Erythroblast (primary cell): ENCODE measurements at regions not wholly inside any gene's neighbourhood (a gene's known extent, or its start where the extent isn't known, plus 50 kb on each side); places are given as distances from the start of the nearest gene placed in this dataset.

Experiments
- DNase-seq, 2 experiments: peaks; one replicate each; lab custom pipeline; 2025; lab: John Stamatoyannopoulos, UW
- GATA1 ChIP-seq: IDR thresholded peaks from 2 replicates; pipeline ENCODE4 v1.6.1; 2011; ENCODE audit warnings: low read depth, mild to moderate bottlenecking, control low read depth, low read length, moderate library complexity
- POLR2A ChIP-seq: IDR thresholded peaks from 2 replicates; pipeline ENCODE4 v1.6.1; 2011; ENCODE audit warnings: mild to moderate bottlenecking, low read length

DNA sequence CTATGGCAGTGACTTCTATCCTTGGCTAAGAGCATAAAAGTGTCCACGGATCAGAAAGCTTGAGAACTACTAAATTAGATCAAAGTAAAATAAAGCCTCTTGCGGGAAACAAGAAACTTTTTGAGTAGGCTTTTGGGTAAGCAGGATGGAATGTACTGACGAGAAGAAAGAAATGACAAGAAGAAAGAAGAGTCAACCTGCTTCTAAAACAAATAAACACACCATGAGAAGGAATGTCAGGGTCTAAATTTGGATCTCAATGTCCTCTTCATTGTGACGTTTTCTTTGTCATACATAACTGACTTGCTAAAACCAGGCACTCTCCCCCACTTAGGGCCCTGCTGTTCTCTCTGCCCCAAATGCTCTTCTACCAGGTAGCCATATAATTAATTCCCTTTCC, 290.1 kb upstream of the PTGER4 start:
- DNase-seq: no peak
- TF ChIP-seq GATA1: no peak
- TF ChIP-seq POLR2A: no peak

DNA sequence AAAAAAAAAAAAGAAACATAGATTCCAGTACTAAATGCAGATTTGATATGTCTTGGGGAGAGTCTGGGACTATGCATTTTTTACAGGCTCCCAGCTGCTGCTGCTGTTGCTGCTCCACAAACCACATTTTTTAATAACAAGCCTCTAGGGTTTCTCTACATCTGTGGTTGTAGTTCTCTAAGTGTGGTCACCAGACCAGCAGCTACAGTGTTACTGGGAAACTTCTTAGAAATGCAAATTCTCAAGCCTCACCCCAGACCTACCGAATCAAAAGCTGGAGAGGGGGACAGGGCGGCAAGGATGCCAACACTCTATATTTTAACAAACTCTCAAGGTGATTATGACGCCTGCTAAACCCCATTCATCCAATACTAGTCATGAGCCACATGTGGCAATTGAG, 293.4 kb upstream of the PTGER4 start:
- TF ChIP-seq POLR2A (no peak), GATA1 (no peak)
- DNase-seq: no peak

DNA sequence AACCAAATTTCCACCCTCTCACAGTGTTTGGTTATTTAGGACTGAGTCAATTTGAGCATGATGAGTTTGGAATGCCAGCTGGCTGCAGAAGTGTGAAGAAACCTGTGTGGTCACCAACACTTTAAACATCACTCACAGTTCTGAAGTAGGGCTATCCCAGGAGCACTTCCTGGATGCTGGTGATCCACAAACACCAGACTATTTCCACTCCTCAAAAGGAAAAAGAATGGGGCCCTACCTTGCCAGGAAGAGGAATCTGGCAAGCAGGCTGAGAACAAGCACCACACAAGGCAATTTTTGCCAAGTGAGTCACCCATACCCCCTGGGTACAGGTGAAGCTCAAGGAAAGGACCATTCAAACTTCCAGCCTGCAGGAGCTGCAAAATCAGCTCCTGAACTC, 294.2 kb upstream of the PTGER4 start:
- TF ChIP-seq POLR2A: no peak
- no peak for TF ChIP-seq GATA1
- no peak for DNase-seq

DNA sequence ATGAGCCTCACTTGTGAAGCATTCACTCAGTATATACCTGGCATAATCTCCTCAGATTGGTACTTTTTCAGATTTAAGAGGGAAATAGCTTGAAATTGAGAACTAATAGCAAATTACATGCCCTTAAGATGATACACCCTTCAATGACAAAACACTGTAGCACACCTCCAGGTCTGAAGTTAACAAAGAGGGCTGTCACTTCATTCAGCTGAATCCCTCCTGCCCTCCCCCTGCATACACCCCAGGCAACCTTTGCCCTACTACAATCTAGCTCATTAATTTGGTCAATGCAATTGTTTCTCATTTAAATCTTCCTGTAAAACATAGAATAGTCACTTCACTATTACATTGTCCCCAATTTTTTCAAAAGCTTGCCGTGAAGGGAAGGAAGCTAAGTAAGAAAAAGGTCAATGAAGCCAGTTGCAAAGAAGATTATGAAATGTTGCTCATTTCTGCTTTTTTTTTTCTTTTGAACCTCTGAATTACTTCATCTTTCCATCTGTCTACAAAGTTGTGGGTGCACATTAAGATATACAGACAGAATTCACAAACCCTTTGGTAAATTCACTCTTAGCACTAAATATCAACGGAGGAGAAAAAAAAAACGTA, 294.8 kb upstream of the PTGER4 start:
- DNase-seq: no peak
- TF ChIP-seq GATA1 (no peak), POLR2A (no peak)

DNA sequence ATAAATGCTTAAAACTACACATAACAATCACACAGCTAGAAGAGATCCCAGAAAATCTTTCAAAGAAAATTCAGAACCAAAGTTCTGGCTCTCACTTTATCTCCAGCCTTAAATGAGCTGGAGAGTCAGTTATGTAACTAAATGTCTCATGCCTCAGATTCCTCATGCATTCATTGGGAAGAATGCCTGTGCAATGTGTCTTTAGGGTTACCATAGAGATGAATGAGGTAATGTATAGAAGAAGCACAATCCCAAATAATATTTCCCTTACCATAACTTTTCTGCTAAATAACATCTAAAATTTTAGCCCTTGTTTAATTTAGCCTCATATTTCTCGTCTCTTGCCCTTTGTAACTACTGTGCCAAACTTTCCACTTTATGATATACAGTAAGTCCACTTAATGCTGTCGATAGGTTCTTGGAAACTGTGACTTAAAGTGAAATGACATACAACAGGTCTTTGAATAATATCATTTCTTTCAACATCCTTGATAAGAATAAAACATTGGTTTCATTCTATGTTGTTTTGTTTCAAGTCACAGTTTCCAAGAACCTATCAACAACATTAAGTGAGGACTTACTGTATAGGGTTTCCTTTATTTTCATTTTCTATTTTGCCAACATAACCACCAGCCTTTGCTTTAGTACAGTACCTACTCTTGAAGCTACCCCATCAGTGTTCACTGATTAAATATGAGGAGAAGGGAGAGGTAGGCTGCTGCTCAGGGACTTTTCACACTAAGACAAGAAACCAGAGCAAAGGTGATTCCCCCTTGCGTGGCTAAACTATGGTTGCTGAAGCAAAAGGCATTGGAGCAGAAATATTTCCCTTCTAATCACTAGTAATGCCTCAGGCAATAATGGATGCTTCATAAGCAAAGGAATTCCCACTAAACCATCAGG, 295.7 kb upstream of the PTGER4 start:
- DNase-seq: no peak
- TF ChIP-seq GATA1 (no peak), POLR2A (no peak)

DNA sequence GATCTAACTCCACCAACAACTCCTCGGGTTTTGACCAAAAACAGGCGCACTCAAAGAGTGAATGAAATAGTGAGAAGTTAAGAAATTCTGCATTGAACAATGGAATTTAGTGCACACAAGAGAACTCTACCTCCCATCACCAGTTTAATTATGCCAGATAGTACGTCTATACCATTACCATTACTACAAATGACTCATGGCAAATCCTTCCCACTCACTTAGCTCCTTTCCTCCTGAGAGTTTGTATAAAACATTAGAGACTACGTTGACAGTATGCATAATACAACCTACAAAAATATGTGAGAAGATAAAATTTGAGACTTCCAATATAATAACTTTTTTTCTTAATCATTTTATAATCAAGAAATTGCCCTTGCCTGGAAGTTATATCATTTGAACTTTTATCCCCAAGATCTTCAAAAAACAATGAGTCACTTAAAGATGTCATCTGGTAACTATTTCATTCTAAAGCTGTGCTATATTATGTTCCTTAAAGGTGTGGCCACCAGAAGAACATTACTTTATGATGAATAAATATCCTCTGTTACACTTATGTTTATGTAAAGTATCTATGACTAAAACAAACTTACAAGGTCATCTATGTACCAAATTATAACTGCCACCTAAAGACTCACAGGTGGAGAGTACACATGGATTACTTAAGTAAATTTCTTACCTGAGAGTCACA, 297.9 kb upstream of the PTGER4 start:
- DNase-seq: no peak
- TF ChIP-seq GATA1 (no peak), POLR2A (no peak)

DNA sequence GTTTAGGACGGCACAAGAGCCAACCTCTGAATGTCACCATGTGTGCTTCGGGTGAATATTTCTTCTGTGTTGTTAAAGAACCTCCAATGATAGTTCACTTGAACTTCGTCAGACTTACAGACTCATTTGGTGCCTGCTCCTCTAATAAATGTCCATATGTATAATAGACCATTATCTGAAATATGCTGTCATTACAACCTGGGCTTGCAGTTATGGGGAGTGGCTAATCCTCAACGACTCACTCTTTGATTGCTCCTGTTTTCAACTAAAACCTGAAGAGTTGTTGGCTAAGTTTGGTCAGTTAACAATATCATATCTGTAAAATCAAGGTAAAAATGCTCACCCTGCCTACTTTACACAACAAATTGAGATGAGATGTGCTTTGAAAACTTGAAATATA, 298.7 kb upstream of the PTGER4 start:
- TF ChIP-seq GATA1: no peak
- no peak for TF ChIP-seq POLR2A
- DNase-seq: no peak

DNA sequence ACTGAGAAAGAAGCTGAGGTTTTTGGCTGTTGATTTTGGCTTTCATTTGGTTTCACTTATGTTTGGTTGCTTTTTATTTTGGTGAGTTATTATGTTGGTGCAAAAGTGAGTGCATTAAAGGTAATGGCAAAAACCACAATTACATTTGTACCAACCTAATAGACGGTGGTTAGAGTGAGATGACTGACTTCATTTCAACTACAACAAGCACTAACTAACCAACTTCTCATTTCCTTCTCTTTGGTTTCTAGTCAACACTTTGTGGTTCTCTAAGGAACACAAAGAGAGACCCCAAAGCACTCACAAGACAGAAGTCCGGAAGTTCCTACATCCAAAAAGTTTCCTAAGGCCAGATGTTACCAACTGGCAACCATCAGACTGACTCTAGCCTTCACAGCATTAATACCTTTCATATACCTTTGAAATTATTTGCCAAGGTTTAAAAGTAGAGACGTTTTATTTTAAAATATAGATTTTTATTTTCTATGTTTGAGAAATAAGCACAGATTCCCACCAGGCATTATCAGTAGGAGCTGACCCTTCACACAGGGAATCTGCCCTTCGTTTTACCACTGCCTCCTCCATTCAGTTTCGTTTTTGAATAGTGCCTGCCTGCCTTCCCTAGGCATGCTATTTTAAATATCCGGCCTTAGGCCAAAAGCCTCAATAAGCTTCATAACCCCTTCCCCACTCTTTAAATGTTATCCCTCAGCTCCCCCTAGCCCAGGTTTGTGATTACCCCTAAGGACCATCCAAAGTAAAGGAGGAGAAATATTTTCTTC, 301.1 kb upstream of the PTGER4 start:
- no peak for TF ChIP-seq GATA1
- no peak for TF ChIP-seq POLR2A
- no peak for DNase-seq

DNA sequence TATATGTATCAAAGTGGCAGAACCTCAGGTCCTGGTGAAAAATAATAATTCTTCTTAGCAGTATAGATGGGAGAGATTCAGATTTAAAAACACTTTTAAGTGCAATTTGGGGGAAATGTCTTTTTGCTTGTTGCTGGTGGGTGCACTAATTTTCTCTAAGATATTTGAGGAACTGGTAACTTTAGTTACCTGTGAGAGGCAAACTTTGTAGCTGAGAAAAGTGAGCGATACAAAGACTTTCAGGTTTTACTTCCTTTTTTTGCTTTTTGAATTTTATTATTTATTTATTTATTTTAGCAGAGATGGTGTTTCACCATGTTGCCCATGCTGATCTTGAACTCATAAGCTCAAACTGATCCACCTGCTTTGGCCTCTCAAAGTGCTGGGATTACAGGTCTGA, 303.1 kb upstream of the PTGER4 start:
- no peak for DNase-seq
- no peak for TF ChIP-seq POLR2A
- no peak for TF ChIP-seq GATA1

DNA sequence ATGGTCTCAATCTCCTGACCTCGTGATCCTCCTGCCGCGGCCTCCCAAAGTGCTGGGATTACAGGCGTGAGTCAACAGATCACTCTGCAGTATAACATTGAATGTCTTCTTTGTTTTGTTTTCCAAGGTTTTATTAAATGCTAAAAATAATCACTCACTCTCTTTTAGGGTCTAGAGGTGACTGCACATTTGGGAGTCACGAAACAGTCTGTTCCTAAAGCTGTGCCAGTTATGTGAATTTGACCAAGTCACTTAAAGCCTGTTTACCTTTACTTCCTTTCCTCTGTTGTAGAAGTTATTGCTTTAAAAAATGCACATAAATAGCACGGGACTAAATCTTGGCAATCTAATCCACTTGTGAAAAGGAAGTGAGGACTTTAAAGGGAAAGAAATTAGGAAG, 304.9 kb upstream of the PTGER4 start:
- TF ChIP-seq POLR2A (no peak), GATA1 (no peak)
- DNase-seq: no peak

DNA sequence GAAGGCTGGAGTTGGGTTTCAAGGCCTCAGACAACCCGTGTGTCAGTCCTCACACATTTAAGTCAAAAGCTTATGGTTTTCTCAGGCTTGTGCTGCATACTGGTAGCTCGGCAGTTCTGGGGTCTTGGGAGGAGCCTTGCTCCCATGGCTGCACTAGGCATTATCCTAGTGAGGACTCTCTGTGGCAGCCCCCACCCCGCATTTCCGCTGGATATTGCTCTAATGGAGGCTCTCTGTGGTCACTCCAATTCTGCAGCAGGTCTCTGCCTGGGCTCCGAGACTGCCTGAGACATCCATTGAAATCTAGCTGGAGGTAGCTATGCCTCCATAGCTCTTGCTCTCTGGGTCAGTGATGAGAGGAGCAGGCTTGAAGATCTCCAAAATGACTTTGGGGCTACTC, 311.5 kb upstream of the PTGER4 start:
- no peak for DNase-seq
- no peak for TF ChIP-seq GATA1
- TF ChIP-seq POLR2A: no peak

DNA sequence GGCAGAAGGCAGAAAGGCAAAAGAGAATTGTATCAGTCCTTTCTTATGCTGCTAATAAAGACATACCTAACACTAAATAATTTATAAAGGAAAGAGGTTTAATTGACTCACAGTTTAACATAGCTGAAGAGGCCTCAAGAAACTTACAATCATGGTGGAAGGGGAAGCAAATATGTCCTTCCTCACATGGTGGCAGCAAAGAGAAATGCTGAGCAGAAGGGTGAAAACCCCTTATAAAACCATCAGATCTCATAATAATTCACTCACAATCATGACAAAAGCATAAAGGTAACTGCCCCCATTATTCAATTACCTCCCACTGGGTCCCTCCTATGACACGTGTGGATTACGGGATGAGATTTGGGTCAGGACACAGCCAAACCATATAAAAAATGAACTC, 312.5 kb upstream of the PTGER4 start:
- TF ChIP-seq POLR2A: no peak
- TF ChIP-seq GATA1: no peak
- no peak for DNase-seq
